ENCODE measurements at regions not wholly inside any gene's neighbourhood (a gene's known extent, or its start where the extent isn't known, plus 50 kb on each side); places are given as distances from the start of the nearest gene placed in this dataset.

DNA sequence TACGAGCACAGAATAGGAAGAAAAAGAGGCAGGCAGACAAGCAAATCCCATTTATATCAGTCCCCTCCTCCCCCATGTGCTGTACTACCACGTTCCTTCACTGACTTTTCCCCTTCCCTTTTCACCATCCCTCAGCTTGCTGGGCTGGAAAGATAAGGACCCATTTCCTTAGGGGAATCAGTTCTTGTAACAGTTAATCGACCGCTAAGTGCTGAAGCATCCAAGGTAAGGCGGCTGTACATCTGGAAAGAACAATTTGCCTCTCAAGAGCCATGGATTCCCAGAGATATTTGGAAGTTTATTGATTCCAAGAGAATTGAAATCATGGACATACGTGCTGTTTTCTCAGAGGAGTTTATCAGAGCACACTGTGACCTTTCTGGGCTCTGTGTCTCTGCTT is 1688.0 kb downstream of the STIM2 start:
- no peak for DNase-seq

DNA sequence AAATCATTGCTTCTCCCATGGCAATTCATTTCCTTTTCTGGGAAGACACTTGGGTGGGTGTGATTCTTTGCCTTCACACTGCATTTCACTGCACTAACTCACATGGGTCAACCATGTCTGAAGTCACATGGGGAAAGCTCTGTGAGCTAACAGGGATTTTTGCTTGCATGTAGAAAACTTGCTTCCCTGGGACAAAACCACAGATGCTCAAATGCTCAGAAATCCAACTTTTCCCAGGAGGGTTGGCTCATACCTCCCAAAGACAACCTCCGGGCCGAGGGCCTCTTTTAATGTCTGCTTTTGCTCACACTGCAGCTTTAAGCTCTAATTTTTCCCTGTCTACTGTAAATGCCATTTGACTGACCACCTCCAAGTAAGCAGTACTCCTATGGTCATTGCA is 1695.2 kb downstream of the STIM2 start:
- DNase-seq: no peak

DNA sequence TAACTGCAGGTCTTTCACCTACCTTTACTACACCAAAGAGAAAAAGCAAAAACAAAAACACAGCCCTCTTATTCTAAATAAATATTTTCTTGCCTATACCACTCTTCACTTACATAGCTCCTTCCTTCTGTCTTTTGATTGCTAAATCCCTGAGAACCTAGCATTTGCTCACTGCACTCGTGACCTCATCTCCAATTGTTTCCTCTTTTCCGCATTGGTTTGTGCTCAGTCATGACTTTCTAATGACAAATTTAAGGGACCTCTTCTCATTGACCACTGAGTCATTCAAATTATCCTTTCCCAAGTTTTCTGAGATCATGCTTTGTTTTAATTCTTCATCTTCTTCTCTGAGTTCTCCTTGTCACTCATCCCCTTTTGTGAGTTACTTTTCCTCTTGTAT is 1697.1 kb downstream of the STIM2 start:
- no peak for DNase-seq

DNA sequence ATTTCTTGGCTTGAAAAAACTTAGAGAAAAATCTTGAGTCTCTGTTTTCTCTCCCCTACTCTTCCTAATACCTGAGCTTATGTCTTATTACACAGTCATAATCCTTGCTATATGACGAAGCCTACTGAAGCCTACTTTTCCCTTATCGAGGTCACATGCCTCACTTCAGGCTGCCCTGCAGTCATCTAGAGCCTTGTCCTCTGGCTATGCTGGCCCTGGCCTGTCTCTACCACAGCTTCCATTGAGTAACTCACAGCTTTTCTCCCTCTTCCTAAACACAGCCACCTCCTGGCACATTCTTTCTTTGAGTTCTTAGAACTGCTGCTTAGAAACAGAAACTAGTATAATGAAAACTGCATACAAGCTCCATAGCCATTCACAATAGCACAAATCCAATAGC is 1698.3 kb downstream of the STIM2 start:
- DNase-seq: no peak

DNA sequence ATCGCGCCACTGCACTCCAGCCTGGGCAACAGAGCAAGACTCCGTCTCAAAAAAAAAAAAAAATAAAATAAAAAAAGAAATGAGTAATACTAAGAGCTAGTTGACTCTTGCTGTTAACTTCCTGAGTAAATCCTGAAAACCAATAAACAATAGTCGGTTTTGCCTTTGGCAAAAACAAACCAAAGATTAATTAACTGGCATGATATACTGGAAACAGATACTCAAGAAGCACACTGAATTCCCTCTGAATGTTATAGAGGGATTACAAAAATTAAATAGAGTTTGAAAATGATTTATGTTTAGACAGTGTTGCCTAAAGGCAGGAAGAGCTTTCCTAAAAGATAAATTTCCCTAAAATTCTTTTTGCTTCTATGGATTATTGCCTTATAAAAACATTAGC is 1702.3 kb downstream of the STIM2 start:
- no peak for DNase-seq

DNA sequence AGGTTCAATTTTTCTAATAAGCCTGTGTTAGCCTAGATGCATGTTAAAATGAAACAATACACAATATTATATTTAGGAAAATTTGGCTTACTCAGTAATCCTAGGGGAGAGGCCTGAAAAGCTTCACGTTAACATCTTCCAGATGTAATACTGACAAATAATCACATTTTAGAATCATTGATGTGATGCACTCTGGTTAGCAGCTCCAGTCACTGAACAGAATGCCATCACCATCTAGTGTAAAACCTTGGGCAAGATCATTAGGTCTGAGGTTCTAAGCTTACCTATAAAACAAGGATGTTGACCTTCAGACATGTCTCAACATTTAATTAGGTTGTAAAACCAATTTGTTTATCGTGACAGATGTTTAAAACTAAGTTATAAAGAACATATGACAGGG is 1704.8 kb downstream of the STIM2 start:
- DNase-seq: no peak

DNA sequence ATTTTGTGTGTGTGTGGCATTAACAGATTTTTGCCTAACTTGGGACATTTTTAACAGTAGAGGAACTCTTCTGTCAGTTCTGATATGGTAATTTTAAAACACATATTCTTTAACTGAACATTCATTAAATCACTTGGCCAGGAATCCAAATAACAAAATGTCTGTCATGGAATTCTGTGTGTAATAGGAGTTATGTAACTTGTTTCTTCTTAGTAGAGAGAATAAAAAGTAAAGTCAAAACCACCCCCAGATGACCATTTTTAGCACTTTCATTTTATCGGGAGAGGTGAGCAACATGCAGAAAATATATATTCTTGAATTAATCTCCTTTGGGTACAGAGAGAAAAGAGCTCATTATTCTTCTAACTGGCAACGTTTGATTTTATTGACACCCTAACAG is 1740.3 kb downstream of the STIM2 start:
- no peak for DNase-seq

DNA sequence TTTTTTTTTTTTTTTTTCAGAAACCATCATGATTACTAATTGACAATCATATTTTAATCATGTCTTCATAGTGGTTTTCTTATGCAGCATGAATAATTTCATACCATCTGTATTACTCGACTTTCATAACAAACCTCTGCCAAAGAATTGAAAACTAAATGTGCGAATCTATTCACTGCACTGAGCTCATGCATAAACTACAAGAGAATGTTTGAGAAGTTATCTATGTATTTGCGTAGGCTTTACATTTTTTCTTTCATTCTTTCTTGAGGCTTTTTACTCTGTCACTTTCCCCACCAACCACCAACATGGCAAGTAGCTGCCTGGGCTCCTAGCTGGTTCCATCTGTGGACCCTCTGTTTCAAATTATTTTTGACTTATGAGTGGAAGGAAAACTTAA is 1761.0 kb downstream of the STIM2 start:
- DNase-seq: no peak

DNA sequence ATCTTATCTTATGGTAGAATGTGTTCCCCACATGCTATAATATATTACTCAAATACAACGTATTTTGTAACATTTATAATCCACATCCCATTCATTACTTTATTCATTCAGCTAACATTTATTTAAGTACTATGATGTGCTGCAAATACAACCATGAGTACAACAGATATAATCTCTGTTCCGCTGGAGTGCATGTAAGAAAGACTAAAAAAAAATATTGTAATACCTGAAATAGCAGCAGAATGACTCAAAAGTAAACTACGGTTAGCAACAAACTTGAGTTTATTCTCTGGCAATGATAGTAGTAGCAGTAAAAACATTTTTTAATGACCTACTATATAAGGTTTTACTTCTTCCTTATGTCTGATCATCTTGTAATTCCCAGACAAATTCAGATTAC is 1776.3 kb downstream of the STIM2 start:
- DNase-seq: no peak

DNA sequence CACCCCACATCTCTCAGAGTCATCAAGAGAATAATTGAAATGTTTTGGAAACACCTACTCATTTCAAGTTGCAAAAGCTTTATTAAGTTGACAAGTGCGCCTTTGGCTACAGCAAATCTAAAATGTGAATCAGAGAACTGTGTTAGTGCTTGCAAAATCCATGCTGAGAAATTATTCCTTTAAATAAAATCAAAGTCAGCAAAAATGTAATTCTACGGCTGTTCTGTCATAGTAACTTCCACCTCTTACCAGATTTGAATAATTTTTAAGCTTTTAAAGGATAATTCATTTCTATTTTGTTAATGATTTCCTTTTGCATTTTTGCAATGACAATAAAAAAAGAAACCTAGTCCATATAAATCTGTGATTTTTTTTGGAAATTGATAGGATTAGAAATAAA is 1779.1 kb downstream of the STIM2 start:
- no peak for DNase-seq

DNA sequence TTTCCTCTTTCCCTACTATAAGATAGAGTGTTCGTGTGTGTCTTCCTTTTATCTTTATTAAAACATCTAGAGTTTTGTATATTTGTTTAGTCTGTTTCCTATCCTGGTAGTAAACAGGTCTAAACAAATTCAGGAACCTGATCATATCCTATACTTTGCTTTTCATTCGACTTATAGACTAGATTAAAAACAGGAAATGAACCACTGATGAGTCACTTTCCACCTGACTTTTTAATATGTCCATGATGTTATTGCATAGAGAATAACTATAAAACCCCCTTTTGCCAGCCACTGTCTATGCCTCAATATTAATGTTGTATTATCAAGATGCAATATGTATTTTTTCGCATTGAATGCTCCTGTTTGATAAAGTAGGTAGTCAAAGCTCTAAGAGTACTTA is 1794.0 kb downstream of the STIM2 start:
- DNase-seq: no peak

DNA sequence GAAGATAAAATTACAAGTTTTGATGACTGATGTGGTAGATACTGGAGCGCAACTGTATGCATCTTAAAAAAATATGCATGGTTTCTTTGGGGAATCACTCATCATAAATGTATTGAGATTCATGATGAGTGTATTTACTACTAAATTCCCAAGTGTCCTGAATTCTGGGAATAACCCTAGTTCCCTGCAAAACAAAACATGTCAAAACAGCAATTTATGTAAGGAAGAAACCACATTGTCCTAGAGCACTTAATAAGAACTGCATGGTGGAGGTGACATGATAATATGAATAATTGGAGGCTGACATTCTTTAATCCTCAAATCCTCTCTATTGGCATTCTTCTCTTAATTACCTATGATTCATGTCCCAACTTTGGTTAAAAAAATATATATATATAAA is 1804.7 kb downstream of the STIM2 start:
- no peak for DNase-seq

DNA sequence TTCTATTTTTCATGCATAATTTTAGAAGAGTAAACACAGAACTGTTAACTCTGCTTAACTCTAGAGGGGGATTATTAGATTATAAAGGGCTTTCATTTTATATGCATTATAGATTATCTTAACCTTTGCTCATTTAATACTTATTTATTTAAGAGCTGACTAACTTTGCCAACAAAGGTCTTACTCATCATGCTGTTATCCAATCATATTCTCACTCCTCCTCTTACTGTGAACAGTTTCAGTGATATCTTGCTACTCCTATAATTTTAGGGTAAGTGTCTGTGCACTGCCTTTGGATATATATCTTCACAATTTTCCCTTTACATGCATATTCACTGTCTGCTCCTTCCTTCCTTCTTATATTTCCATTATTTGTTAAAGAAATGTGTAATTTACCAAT is 1814.9 kb downstream of the STIM2 start:
- no peak for DNase-seq

DNA sequence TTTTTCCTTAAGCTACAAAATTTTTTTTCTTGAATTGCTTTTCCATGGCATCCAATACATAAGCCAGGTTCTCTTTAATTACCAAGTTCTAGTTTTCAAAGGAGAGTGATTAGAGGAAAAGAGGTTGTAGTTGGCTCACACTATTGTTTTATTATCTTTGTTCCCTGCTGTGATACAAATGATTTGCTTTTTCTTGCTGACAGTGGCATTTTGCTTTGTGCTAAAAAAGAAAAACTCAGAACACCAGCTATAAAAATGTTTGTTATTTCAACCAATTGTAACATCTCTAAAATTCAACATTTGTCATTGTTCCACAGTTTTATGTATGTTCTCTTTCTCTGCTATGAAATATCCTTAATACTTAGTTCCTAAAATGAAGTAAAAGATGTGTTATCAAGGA is 1817.2 kb downstream of the STIM2 start:
- DNase-seq: no peak

DNA sequence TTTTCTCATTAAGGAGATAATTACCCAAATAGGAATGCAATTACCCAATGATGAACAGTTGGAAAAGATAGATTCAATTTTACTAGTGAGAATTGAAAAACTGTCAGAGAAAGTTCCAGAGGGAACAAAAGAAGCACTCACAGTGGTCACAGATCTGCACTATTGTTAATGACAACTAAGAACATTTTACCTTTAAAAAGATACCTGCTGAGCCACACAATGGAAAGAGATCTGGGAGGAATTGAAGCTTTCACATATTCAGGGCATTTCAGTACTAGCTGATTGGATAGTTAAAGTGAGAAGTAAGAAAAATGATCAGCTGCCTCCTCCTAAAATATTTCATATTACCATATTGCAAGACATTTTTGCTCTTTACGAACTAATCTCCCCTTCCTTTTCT is 1822.2 kb downstream of the STIM2 start:
- no peak for DNase-seq

DNA sequence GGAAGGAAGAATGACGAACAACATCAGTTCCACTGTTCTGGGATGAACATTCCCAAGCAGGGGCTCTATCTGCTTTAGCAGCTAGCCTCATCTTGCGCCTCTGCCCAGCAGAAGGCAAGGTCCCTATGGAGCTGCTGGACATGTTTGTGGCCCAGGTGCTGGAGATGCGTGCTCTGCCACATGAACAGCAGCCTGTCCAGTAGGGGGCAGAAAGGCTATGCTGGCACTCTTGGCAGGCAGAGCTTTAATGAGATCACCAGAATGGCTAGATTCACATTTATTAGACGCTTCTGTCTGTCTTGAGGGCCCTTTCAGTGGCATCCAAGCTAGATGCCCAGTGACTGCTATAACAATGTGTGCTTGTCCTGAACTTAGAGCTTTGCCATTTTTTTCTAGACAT is 1826.0 kb downstream of the STIM2 start:
- DNase-seq: peak in 42 of 56 donors; percentile 0 to 57 (median 18)

DNA sequence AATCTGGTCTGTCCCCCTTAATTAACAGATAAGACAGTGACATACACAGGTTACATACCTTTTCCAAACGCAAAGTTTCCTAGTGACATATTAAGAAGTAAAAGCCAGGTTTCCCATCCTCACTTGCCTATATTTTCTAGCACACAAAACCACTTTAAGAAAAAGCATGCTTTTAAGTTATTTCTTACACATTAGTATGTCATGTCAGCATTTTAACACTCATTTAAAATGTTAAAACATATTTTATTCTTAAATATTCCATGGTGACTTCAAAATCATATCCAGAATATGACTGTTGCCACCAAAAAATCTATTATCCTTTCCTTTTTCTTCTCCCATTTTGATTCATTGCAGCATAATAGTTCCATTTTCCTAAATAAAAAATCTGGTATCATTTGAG is 1830.2 kb downstream of the STIM2 start:
- no peak for DNase-seq

DNA sequence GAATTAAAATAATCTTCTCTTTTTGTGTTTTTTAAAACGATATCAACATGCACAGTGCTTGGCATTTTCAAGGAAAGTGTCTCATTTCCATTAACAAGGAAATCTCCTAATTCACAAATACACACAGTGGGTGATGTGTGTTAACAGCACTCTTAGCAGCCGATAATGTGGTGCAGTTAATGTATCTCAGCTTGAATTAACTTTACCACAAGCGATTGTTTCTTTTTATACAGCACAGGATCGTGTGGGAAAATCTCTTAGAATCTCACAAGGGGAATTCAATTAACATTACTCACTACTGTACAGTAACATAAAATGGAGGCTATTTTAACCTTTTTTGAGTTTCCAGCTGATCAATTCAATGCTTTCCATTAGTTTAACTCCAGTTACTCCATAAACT is 1841.9 kb downstream of the STIM2 start:
- DNase-seq: no peak

DNA sequence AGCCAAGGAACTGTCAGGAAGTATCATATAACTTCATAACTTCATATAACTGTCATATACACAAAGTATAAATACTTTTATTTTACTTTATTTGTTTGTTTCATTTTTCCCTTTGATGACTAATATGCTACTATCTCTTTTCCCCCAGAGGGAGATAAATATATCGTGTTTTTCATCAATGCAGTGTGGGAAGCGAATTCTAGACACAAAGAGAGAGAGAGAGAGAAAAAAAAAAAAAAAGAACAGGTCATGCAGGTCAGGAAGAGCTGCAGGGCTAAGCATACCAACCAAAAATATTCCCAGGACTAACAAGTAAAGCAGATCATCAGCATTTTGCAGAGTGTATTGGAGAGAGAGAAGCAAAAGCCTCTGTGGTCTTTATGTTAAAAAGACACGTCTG is 1849.2 kb downstream of the STIM2 start:
- no peak for DNase-seq

DNA sequence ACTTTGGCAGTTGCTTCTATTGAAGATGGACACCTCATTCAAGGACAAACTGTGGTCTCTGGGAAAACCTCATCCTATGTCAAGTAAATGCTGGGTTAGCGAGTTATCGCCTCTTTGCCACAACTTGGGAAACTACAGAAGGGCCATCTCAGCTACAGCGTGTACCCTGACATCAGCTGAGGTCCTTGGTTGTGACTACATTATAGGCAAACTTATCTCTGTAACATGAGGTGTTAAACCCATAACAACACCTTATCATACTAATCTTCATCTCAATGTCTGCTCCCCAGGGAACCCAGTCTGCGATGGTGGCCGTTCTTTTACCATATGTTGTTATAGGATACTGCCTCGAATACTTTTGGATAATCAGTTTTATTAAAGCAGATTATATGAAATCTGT is 1862.7 kb downstream of the STIM2 start:
- DNase-seq: no peak

DNA sequence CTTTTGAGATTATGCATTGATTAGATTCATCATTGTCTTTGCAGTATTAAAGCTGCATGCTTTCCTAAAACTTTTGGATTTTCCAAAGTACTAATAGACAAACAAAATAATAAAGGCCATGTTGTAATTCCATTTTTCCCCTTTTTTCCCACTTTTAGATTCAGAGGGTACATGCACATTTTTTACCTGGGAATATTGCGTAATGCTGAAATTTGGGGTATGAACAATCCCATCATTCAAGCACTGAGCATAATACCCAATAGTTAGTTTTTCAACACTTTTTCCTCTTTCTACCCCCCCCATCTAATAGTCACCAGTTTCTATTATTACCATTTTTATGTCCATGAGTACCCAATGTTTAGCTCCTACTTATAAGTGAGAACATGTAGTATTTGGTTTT is 1863.6 kb downstream of the STIM2 start:
- no peak for DNase-seq

DNA sequence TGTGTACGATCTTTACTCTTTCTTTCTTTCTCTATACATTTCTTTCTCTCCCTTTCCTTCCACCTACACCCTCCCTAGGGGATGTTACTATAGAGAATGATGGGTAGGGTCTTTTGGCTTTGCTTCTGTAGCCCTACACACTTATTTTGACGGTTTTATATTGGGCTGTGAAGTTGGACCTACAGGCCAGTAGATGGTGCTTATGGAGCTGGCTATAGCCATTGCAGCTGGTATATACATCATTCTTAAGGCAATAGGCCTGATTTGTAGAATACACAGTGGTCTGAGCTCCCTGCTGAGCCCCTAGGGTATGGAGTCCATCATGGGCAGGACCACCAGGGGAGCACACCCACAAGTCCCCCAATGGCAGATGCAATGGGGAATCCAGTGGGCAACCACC is 1869.7 kb downstream of the STIM2 start:
- no peak for DNase-seq

DNA sequence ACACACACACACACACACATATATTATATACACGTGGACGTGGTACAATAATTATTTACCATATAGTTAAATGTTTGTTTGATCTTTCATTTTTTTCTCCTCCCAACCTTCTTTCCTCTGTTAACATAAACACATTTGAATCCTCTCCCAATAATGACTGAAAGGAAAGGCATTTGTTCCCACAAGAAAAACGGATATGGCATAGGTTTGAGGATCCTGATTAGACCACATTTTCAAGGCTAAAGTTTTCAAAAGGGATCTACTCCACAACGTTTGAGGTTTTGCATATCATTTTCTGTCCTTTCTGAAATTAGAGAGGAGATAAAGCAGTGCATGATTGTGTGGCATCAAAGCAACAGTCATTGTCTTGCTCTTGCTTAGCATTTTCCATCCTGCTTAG is 1883.4 kb downstream of the STIM2 start:
- DNase-seq: no peak

DNA sequence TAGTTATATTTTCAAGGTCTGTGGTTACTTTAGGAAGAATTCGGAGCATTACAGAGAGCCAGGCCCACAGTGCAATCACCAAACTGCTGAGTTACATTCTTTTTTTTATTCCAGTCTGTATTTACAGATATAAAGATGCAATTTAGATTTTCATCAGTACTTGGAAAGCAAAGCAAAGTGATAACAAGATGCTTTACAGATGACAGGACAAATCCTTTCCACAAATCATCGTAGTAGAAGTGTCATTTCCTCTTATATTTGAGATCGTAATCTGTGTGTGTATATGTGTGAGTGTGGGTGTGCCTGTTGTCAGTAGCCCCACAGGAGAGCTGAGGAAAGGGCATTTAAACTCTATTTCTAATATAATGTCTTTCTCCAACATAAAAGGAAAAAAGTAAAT is 1893.7 kb downstream of the STIM2 start:
- no peak for DNase-seq

DNA sequence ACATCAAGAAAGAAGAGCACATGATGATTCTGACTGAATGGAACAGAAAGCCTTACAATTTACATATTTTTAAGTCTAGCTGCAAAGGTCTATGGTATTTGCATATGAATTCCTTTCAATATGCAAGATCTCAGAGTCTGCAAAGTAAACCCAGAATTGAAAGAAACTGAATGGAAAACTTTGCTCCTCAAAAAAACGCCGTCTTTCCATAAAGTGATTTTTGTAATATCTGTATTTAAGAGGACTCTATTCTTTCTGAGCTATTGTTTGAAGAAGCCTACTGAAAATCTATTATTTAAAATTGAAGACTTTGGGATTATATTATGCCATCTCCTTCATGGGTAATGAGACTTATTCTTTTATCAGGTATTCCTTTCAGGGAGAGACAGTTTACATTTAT is 1894.4 kb downstream of the STIM2 start:
- DNase-seq: no peak

Data from nucleus accumbens (tissue), 56 donors.